GM18507 (cell line): ENCODE measurements at regions not wholly inside any gene's neighbourhood (a gene's known extent, or its start where the extent isn't known, plus 50 kb on each side); places are given as distances from the start of the nearest gene placed in this dataset.
"Not testable (repeated sequence)": the region's sequence is repeated elsewhere in the genome, so short reads cannot be mapped to it uniquely, and the experiment has no call there.

Experiments used
- DNase-seq: peaks from one replicate; pipeline ENCODE4 v3.0.0; 2011; ENCODE audit warnings: low read depth; ENCODE audit not compliant: insufficient read length; ENCODE audit errors: extremely low spot score
- FAIRE-seq: peaks from 2 replicates; lab custom pipeline; 2011; peaks lifted over from hg19 to GRCh38; lab: Jason Lieb, UNC

GRCh38 chr5:51131266-51131665 lies 252.0 kb upstream of the ISL1 start:
- no peak for DNase-seq
- FAIRE-seq: no peak

- DNase-seq (no peak), FAIRE-seq (no peak)
Observed at GRCh38 chr5:51138164-51138563, 245.1 kb upstream of the ISL1 start.

- FAIRE-seq (no peak), DNase-seq (no peak)
Observed at GRCh38 chr5:51148437-51148836, 234.8 kb upstream of the ISL1 start.

- no peak for FAIRE-seq
- DNase-seq: no peak
Observed at GRCh38 chr5:51156222-51156621, 227.0 kb upstream of the ISL1 start.

- no peak for FAIRE-seq
Observed at GRCh38 chr5:51156838-51157237, 226.4 kb upstream of the ISL1 start.

GRCh38 chr5:51159164-51159563 lies 224.1 kb upstream of the ISL1 start:
- DNase-seq: no peak
- FAIRE-seq: no peak

More at GRCh38 chr5:51156838-51157237, 226.4 kb upstream of the ISL1 start:
- DNase-seq: no peak

GRCh38 chr5:51159606-51160005 lies 223.6 kb upstream of the ISL1 start:
- no peak for DNase-seq
- FAIRE-seq: no peak

- DNase-seq (no peak), FAIRE-seq (no peak)
Observed at GRCh38 chr5:51162245-51162644, 221.0 kb upstream of the ISL1 start.

- not testable (repeated sequence) for DNase-seq, FAIRE-seq
Observed at GRCh38 chr5:51165621-51166020, 217.6 kb upstream of the ISL1 start.

- DNase-seq (no peak), FAIRE-seq (no peak)
Observed at GRCh38 chr5:51172903-51173626, 210.2 kb upstream of the ISL1 start.

- no peak for FAIRE-seq
- no peak for DNase-seq
Observed at GRCh38 chr5:51181208-51181894, 201.9 kb upstream of the ISL1 start.

- no peak for DNase-seq
- no peak for FAIRE-seq
Observed at GRCh38 chr5:51185850-51186329, 197.4 kb upstream of the ISL1 start.

GRCh38 chr5:51188001-51188591 lies 195.2 kb upstream of the ISL1 start:
- no peak for FAIRE-seq
- DNase-seq: no peak

GRCh38 chr5:51194671-51195070 lies 188.6 kb upstream of the ISL1 start:
- DNase-seq (no peak), FAIRE-seq (no peak)

- no peak for DNase-seq
- FAIRE-seq: no peak
Observed at GRCh38 chr5:51201024-51201423, 182.2 kb upstream of the ISL1 start.

GRCh38 chr5:51201708-51202107 lies 181.5 kb upstream of the ISL1 start:
- FAIRE-seq (no peak), DNase-seq (no peak)

GRCh38 chr5:51202161-51202560 lies 181.1 kb upstream of the ISL1 start:
- FAIRE-seq (no peak), DNase-seq (no peak)

- FAIRE-seq: no peak
Observed at GRCh38 chr5:51203598-51203997, 179.7 kb upstream of the ISL1 start.

GRCh38 chr5:51208296-51208695 lies 175.0 kb upstream of the ISL1 start:
- FAIRE-seq (no peak), DNase-seq (no peak)

More at GRCh38 chr5:51203598-51203997, 179.7 kb upstream of the ISL1 start:
- no peak for DNase-seq

GRCh38 chr5:51214746-51215145 lies 168.5 kb upstream of the ISL1 start:
- FAIRE-seq: no peak
- no peak for DNase-seq
